HG03108 (cell line): ENCODE measurements at regions not wholly inside any gene's neighbourhood (a gene's known extent, or its start where the extent isn't known, plus 50 kb on each side); places are given as distances from the start of the nearest gene placed in this dataset.

Experiments used
- ATAC-seq: cut with Tn5 transposase; IDR thresholded peaks from one replicate; pipeline ENCODE4 v1.9.1; 2021; ENCODE audit warnings: moderate library complexity; ENCODE audit not compliant: unreplicated experiment

GRCh38 chr6:21508753-21509152 is 84.8 kb upstream of the SOX4 start:
- no peak for ATAC-seq

- no peak for ATAC-seq
Measured at GRCh38 chr6:21511891-21512550, 81.5 kb upstream of the SOX4 start.

- ATAC-seq: no peak
Measured at GRCh38 chr6:21514288-21514687, 79.3 kb upstream of the SOX4 start.

GRCh38 chr6:21518317-21518716 is 75.2 kb upstream of the SOX4 start:
- no peak for ATAC-seq

- ATAC-seq: no peak
Measured at GRCh38 chr6:21519642-21520041, 73.9 kb upstream of the SOX4 start.

- no peak for ATAC-seq
Measured at GRCh38 chr6:21521276-21521675, 72.3 kb upstream of the SOX4 start.

- no peak for ATAC-seq
Measured at GRCh38 chr6:21522143-21522747, 71.3 kb upstream of the SOX4 start.

- ATAC-seq: no peak
Measured at GRCh38 chr6:21522797-21523456, 70.6 kb upstream of the SOX4 start.

- ATAC-seq: no peak
Measured at GRCh38 chr6:21523652-21524051, 69.9 kb upstream of the SOX4 start.

GRCh38 chr6:21524201-21524600 is 69.3 kb upstream of the SOX4 start:
- no peak for ATAC-seq

- ATAC-seq: no peak
Measured at GRCh38 chr6:21526974-21527373, 66.6 kb upstream of the SOX4 start.

- no peak for ATAC-seq
Measured at GRCh38 chr6:21527731-21528130, 65.8 kb upstream of the SOX4 start.

GRCh38 chr6:21529431-21529830 is 64.1 kb upstream of the SOX4 start:
- no peak for ATAC-seq

- ATAC-seq: no peak
Measured at GRCh38 chr6:21531393-21531792, 62.2 kb upstream of the SOX4 start.

GRCh38 chr6:21533678-21534077 is 59.9 kb upstream of the SOX4 start:
- no peak for ATAC-seq

- no peak for ATAC-seq
Measured at GRCh38 chr6:21536280-21536766, 57.2 kb upstream of the SOX4 start.

GRCh38 chr6:21537637-21538036 is 55.9 kb upstream of the SOX4 start:
- ATAC-seq: no peak

GRCh38 chr6:21538186-21538798 is 55.3 kb upstream of the SOX4 start:
- no peak for ATAC-seq

GRCh38 chr6:21539621-21540100 is 53.9 kb upstream of the SOX4 start:
- no peak for ATAC-seq
